Breast epithelium (tissue), 3 donors: ENCODE measurements at regions not wholly inside any gene's neighbourhood (a gene's known extent, or its start where the extent isn't known, plus 50 kb on each side); places are given as distances from the start of the nearest gene placed in this dataset.

Source experiments
- POLR2A ChIP-seq: fragments of 450-650 bp; IDR thresholded peaks from one replicate; pipeline ENCODE4 v1.6.1; 2016; ENCODE audit warnings: antibody characterized with exemption, mild to moderate bottlenecking, moderate library complexity
- TF ChIP-seq, protein P1 (sequence below), 3 donors: fragments of 450-650 bp; IDR thresholded peaks; one replicate each; pipeline ENCODE4 v1.5.1; 2016 to 2017; ENCODE audit warnings: antibody characterized with exemption in 3 of 3, mild to moderate bottlenecking in 3 of 3, moderate library complexity in 3 of 3

DNA sequence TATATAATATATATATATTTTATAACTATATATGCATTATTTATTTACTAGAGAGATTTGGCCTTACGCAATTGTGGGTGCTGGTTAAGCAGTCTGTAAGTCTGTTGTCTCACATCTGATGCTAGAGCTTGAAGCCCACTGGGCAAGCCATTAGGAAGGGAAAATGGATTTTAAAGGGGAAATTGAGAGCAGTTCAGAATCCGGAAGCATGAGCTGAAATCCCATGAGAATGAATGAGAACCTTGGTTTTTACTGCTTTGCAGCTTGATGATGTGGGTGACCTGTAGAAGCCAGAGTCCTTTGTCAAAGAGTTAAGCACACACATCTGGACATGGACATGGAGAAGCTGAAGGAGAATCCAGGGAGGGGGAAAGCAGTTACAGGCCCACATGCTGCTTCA is 220.8 kb upstream of the DAB1 start:
- no peak for TF ChIP-seq POLR2A
- TF ChIP-seq, protein P1, sequence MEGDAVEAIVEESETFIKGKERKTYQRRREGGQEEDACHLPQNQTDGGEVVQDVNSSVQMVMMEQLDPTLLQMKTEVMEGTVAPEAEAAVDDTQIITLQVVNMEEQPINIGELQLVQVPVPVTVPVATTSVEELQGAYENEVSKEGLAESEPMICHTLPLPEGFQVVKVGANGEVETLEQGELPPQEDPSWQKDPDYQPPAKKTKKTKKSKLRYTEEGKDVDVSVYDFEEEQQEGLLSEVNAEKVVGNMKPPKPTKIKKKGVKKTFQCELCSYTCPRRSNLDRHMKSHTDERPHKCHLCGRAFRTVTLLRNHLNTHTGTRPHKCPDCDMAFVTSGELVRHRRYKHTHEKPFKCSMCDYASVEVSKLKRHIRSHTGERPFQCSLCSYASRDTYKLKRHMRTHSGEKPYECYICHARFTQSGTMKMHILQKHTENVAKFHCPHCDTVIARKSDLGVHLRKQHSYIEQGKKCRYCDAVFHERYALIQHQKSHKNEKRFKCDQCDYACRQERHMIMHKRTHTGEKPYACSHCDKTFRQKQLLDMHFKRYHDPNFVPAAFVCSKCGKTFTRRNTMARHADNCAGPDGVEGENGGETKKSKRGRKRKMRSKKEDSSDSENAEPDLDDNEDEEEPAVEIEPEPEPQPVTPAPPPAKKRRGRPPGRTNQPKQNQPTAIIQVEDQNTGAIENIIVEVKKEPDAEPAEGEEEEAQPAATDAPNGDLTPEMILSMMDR (IDR thresholded peaks at IDR 0.05) = no peak
